MM.1S (cell line): ENCODE measurements at regions not wholly inside any gene's neighbourhood (a gene's known extent, or its start where the extent isn't known, plus 50 kb on each side); places are given as distances from the start of the nearest gene placed in this dataset.

Experiments used
- DNase-seq: peaks from one replicate; pipeline ENCODE4 v3.0.0-alpha.2; 2015
- H2AFZ ChIP-seq: fragments of 300-600 bp; sonication (generic); 2 replicates; pipeline ENCODE4 v1.6.0; 2016; ENCODE audit warnings: antibody characterized with exemption, low read length
- H3F3A ChIP-seq: fragments of 300-600 bp; sonication (generic); 2 replicates; pipeline ENCODE4 v1.6.1; 2016; ENCODE audit warnings: mild to moderate bottlenecking, antibody characterized with exemption, low read length, moderate library complexity, mixed read lengths; ENCODE audit not compliant: insufficient read depth
- H3K27ac ChIP-seq: fragments of 300-600 bp; sonication (generic); 2 replicates; pipeline ENCODE4 v1.5.1; 2016; ENCODE audit warnings: mild to moderate bottlenecking, low read length
- H3K27me3 ChIP-seq: fragments of 300-600 bp; sonication (generic); replicated peaks from 2 replicates; pipeline ENCODE4 v1.6.0; 2016; ENCODE audit warnings: low read length; ENCODE audit not compliant: insufficient read depth
- H3K36me3 ChIP-seq: fragments of 300-600 bp; sonication (generic); replicated peaks from 2 replicates; pipeline ENCODE4 v1.6.1; 2016; ENCODE audit warnings: mild to moderate bottlenecking, low read length, mixed read lengths; ENCODE audit not compliant: insufficient read depth
- H3K4me1 ChIP-seq: fragments of 300-600 bp; sonication (generic); 2 replicates; pipeline ENCODE4 v1.6.1; 2016; ENCODE audit warnings: low read length, mixed read lengths
- H3K4me2 ChIP-seq: fragments of 300-600 bp; sonication (generic); 2 replicates; pipeline ENCODE4 v1.6.0; 2016; ENCODE audit warnings: low read depth, low read length
- H3K4me3 ChIP-seq: fragments of 300-600 bp; sonication (generic); 2 replicates; pipeline ENCODE4 v1.5.1; 2016; ENCODE audit warnings: low read length, mixed read lengths
- H3K79me2 ChIP-seq: fragments of 300-600 bp; sonication (generic); 2 replicates; pipeline ENCODE4 v1.6.1; 2016; ENCODE audit warnings: mixed run types, low read length, mixed read lengths
- H3K9ac ChIP-seq: fragments of 300-600 bp; sonication (generic); 2 replicates; pipeline ENCODE4 v1.6.1; 2016; ENCODE audit warnings: low read length, mixed read lengths
- H3K9me2 ChIP-seq: fragments of 300-600 bp; sonication (generic); replicated peaks from 2 replicates; pipeline ENCODE4 v1.6.1; 2016; ENCODE audit warnings: mild to moderate bottlenecking, low read length, mixed read lengths; ENCODE audit not compliant: insufficient read depth
- H3K9me3 ChIP-seq: fragments of 300-600 bp; sonication (generic); replicated peaks from 2 replicates; pipeline ENCODE4 v1.6.1; 2016; ENCODE audit warnings: mild to moderate bottlenecking, low read length, mixed read lengths; ENCODE audit not compliant: insufficient read depth
- H4K20me1 ChIP-seq: fragments of 300-600 bp; sonication (generic); 2 replicates; pipeline ENCODE4 v1.6.1; 2016; ENCODE audit warnings: mild to moderate bottlenecking, low read length, moderate library complexity, mixed read lengths; ENCODE audit not compliant: insufficient read depth
- EZH2 ChIP-seq: fragments of 300-600 bp; sonication (generic); optimal IDR thresholded peaks from 2 replicates; pipeline ENCODE3; 2017; ENCODE audit warnings: low read depth, mild to moderate bottlenecking, antibody characterized with exemption, low read length, mixed read lengths
- EZH2phosphoT487 ChIP-seq: fragments of 300-600 bp; sonication (generic); IDR thresholded peaks from 2 replicates; pipeline ENCODE4 v1.6.1; 2018; ENCODE audit warnings: antibody characterized with exemption, low read length
- TF ChIP-seq, protein P1 (sequence below): fragments of 300-600 bp; sonication (generic); IDR thresholded peaks from 2 replicates; pipeline ENCODE4 v1.5.1; 2016; ENCODE audit warnings: antibody characterized with exemption, low read length, mixed read lengths

DNA sequence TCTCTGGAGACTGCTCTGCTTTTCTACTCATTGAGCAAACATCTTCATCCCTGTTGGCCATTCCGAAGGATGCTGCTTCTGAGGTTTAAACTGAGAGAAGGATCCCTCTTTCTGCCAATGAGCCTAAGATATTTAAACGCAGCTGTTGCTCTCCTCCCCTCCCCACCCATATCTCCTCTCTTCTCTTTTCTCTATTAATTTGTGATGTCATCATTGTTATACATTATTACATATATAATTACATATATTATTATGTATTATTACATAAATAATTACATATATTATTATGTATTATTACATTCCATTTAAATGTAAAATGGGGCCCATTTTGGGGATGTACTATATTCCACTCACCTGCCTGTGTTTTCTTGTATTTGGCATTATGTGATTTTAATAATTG is 82.7 kb upstream of the JUN start:
- H3K4me2 ChIP-seq: no peak overlapping the region
- no peak overlapping the region for H3K27ac ChIP-seq
- no peaks in the 10 kb centered on the region for H4K20me1 ChIP-seq
- no peaks in the 10 kb centered on the region for H3K79me2 ChIP-seq
- no peaks in the 10 kb centered on the region for H3F3A ChIP-seq
- no peaks in the 10 kb centered on the region for H3K9me2 ChIP-seq
- no peaks in the 10 kb centered on the region for H3K4me1 ChIP-seq
- no peak overlapping the region for H2AFZ ChIP-seq
- no peaks in the 10 kb centered on the region for H3K9me3 ChIP-seq
- DNase-seq: no peak
- no peak overlapping the region for H3K9ac ChIP-seq
- H3K27me3 ChIP-seq: no peaks in the 10 kb centered on the region
- TF ChIP-seq, protein P1, sequence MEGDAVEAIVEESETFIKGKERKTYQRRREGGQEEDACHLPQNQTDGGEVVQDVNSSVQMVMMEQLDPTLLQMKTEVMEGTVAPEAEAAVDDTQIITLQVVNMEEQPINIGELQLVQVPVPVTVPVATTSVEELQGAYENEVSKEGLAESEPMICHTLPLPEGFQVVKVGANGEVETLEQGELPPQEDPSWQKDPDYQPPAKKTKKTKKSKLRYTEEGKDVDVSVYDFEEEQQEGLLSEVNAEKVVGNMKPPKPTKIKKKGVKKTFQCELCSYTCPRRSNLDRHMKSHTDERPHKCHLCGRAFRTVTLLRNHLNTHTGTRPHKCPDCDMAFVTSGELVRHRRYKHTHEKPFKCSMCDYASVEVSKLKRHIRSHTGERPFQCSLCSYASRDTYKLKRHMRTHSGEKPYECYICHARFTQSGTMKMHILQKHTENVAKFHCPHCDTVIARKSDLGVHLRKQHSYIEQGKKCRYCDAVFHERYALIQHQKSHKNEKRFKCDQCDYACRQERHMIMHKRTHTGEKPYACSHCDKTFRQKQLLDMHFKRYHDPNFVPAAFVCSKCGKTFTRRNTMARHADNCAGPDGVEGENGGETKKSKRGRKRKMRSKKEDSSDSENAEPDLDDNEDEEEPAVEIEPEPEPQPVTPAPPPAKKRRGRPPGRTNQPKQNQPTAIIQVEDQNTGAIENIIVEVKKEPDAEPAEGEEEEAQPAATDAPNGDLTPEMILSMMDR: no peak
- TF ChIP-seq EZH2: no peak
- no peaks in the 10 kb centered on the region for H3K36me3 ChIP-seq
- H3K4me3 ChIP-seq: no peak overlapping the region

- H3K27ac ChIP-seq: no peak overlapping the region
- peaks cover 9% of the 10 kb centered on the region; the same call in 1 of the 2 replicates for H3F3A ChIP-seq
- no peaks in the 10 kb centered on the region for H3K79me2 ChIP-seq
- H2AFZ ChIP-seq: no peak overlapping the region
- no peaks in the 10 kb centered on the region for H3K9me2 ChIP-seq
- no peaks in the 10 kb centered on the region for H3K36me3 ChIP-seq
- H3K9me3 ChIP-seq: no peaks in the 10 kb centered on the region
- H3K4me3 ChIP-seq: no peak overlapping the region
- H3K27me3 ChIP-seq: no peaks in the 10 kb centered on the region
- H3K4me2 ChIP-seq: no peak overlapping the region
- H4K20me1 ChIP-seq: no peaks in the 10 kb centered on the region
- DNase-seq: no peak
- H3K9ac ChIP-seq: no peak overlapping the region
- H3K4me1 ChIP-seq: peaks cover 12% of the 10 kb centered on the region
- TF ChIP-seq EZH2phosphoT487: no peak
- TF ChIP-seq, protein P1: no peak
- no peak for TF ChIP-seq EZH2
These were observed 85.9 kb upstream of the JUN start for GRCh38 chr1:58869638-58870297.

DNA sequence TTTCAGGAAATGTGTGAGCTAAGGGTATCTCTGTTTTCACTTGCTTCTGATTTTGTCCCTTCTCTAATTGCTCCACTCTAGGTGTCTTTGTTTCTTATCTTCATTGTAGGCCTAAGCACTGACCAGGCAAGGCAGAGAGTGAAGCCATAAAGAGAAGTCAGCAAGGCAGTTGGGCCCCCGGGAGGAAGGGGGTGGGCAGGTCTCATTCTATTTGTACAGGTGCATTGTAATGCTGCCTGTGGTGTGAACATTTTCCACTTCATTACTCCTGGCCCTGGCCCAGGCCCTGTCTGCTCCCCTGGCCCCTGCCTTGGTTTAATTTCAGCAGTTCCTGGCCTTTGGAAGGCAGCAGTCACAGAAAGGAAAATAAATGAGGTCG is 86.4 kb upstream of the JUN start:
- Histone ChIP-seq H3K27me3 (no peaks in the 10 kb centered on the region), H3F3A (peaks cover 13% of the 10 kb centered on the region; the same call in 1 of the 2 replicates), H3K36me3 (no peaks in the 10 kb centered on the region), H3K4me1 (peaks cover 17% of the 10 kb centered on the region), H3K9me3 (no peaks in the 10 kb centered on the region), H3K4me2 (no peak overlapping the region), H3K9me2 (no peaks in the 10 kb centered on the region), H3K9ac (no peak overlapping the region), H2AFZ (no peak overlapping the region), H3K79me2 (no peaks in the 10 kb centered on the region), H4K20me1 (no peaks in the 10 kb centered on the region), H3K4me3 (no peak overlapping the region), H3K27ac (no peak overlapping the region)
- TF ChIP-seq, protein P1: no peak
- no peak for TF ChIP-seq EZH2phosphoT487
- no peak for TF ChIP-seq EZH2
- no peak for DNase-seq
